DND-41 (cell line): ENCODE measurements at regions not wholly inside any gene's neighbourhood (a gene's known extent, or its start where the extent isn't known, plus 50 kb on each side); places are given as distances from the start of the nearest gene placed in this dataset.

ENCODE experiments used
- EZH2 ChIP-seq: IDR thresholded peaks from 3 replicates; pipeline ENCODE4 v1.6.1; 2012; ENCODE audit warnings: borderline replicate concordance, low read depth, mild to moderate bottlenecking, moderate library complexity, low read length, inconsistent platforms; ENCODE audit not compliant: severe bottlenecking
- TF ChIP-seq, protein P1 (sequence below): IDR thresholded peaks from 2 replicates; pipeline ENCODE4 v1.5.1; 2012; ENCODE audit warnings: borderline replicate concordance, low read length, moderate library complexity, mild to moderate bottlenecking; ENCODE audit not compliant: poor library complexity, severe bottlenecking; ENCODE audit errors: extremely low read depth

- TF ChIP-seq, protein P1, sequence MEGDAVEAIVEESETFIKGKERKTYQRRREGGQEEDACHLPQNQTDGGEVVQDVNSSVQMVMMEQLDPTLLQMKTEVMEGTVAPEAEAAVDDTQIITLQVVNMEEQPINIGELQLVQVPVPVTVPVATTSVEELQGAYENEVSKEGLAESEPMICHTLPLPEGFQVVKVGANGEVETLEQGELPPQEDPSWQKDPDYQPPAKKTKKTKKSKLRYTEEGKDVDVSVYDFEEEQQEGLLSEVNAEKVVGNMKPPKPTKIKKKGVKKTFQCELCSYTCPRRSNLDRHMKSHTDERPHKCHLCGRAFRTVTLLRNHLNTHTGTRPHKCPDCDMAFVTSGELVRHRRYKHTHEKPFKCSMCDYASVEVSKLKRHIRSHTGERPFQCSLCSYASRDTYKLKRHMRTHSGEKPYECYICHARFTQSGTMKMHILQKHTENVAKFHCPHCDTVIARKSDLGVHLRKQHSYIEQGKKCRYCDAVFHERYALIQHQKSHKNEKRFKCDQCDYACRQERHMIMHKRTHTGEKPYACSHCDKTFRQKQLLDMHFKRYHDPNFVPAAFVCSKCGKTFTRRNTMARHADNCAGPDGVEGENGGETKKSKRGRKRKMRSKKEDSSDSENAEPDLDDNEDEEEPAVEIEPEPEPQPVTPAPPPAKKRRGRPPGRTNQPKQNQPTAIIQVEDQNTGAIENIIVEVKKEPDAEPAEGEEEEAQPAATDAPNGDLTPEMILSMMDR = no peak
- no peak for TF ChIP-seq EZH2
These were observed 169.4 kb upstream of the JAG1 start for GRCh38 chr20:10843146-10843711.
